Liver (tissue), 3 donors: ENCODE measurements at regions not wholly inside any gene's neighbourhood (a gene's known extent, or its start where the extent isn't known, plus 50 kb on each side); places are given as distances from the start of the nearest gene placed in this dataset.
"Not testable (repeated sequence)": the region's sequence is repeated elsewhere in the genome, so short reads cannot be mapped to it uniquely, and the experiment has no call there.

ENCODE experiments used
- ATF3 ChIP-seq: IDR thresholded peaks from 2 replicates; pipeline ENCODE4 v1.6.1; 2016; ENCODE audit warnings: antibody characterized with exemption
- CTCF ChIP-seq: fragments of 150-350 bp; IDR thresholded peaks from 2 replicates; pipeline ENCODE4 v1.5.1; 2017; ENCODE audit warnings: improper control_type of control experiment, low read depth, low read length; ENCODE audit not compliant: missing input control
- NR2F2 ChIP-seq: IDR thresholded peaks from 2 replicates; pipeline ENCODE4 v1.6.1; 2016; ENCODE audit warnings: antibody characterized with exemption
- RAD21 ChIP-seq, 2 donors: IDR thresholded peaks; 2 replicates each; pipeline ENCODE4 v1.6.1; 2016; ENCODE audit warnings: antibody characterized with exemption in 2 of 2, mild to moderate bottlenecking in 2 of 2
- REST ChIP-seq: IDR thresholded peaks from 2 replicates; pipeline ENCODE4 v1.6.1; 2016; ENCODE audit warnings: antibody characterized with exemption, mild to moderate bottlenecking
- RXRA ChIP-seq, 2 donors: IDR thresholded peaks; 2 replicates each; pipeline ENCODE4 v1.6.1; 2017 to 2018; ENCODE audit warnings: antibody characterized with exemption in 2 of 2, mild to moderate bottlenecking in 1 of 2
- TAF1 ChIP-seq: conservative IDR thresholded peaks from 2 replicates; pipeline ENCODE4 v1.6.1; 2016; ENCODE audit warnings: antibody characterized with exemption, mild to moderate bottlenecking
- YY1 ChIP-seq: IDR thresholded peaks from 2 replicates; pipeline ENCODE4 v1.6.1; 2016; ENCODE audit warnings: antibody characterized with exemption, mild to moderate bottlenecking
- donor health status: healthy.
- donor health status: healthy.

GRCh38 chr16:88145824-88146405 lies 194.7 kb downstream of the BANP start:
- TF ChIP-seq YY1; CTCF; TAF1; REST; RAD21 (IDR thresholded peaks at IDR 0.05); ATF3; RXRA (IDR thresholded peaks at IDR 0.05); NR2F2: not testable (repeated sequence)
